HEK293 (cell line): ENCODE measurements at regions not wholly inside any gene's neighbourhood (a gene's known extent, or its start where the extent isn't known, plus 50 kb on each side); places are given as distances from the start of the nearest gene placed in this dataset.

Experiments
- CTCF ChIA-PET: fragments of 350-600 bp; formaldehyde crosslinking; extraction: SDS; loops from one replicate; lab custom pipeline; 2021; ENCODE audit warnings: antibody characterized with exemption; lab: Yijun Ruan, JAX
- POLR2A ChIA-PET: fragments of 300-600 bp; formaldehyde crosslinking; extraction: SDS; loops from one replicate; lab custom pipeline; 2020; ENCODE audit warnings: antibody characterized with exemption, inconsistent platforms; lab: Yijun Ruan, JAX
- H3K27ac ChIP-seq: fragments of 200-500 bp; sonication (Bioruptor generic); 2 replicates; pipeline ENCODE4 v1.5.1; 2014; ENCODE audit warnings: low read depth, low read length, control low read depth, inconsistent platforms; ENCODE audit errors: extremely low read depth
- H3K36me3 ChIP-seq, 2 experiments: fragments of 200-500 bp in 1 of 2; sonication (Bioruptor generic) in 1 of 2; 1 replicate in 1 of 2; 2 replicates in 1 of 2; pipeline ENCODE4 v1.5.1; 2014 to 2017; ENCODE audit warnings: inconsistent platforms in 2 of 2, low read length in 2 of 2; ENCODE audit not compliant: control insufficient read depth in 2 of 2, insufficient read depth in 1 of 2
- H3K4me1 ChIP-seq: fragments of 200-500 bp; sonication (Bioruptor generic); 2 replicates; pipeline ENCODE4 v1.5.1; 2014; ENCODE audit warnings: mild to moderate bottlenecking, low read length, inconsistent platforms; ENCODE audit not compliant: control insufficient read depth, insufficient read depth
- H3K4me3 ChIP-seq: 2 replicates; pipeline ENCODE4 v1.5.1; 2011; ENCODE audit warnings: low read depth, mild to moderate bottlenecking, control low read depth, low read length, moderate library complexity
- H3K9me3 ChIP-seq: fragments of 200-500 bp; sonication (Bioruptor generic); 2 replicates; pipeline ENCODE4 v1.5.1; 2014; ENCODE audit warnings: low read depth, low read length, inconsistent platforms; ENCODE audit not compliant: control insufficient read depth, insufficient read depth
- GFI1B ChIP-seq: fragments of 450-650 bp; formaldehyde crosslinking; IDR thresholded peaks from 2 replicates; pipeline ENCODE4 v1.5.1; 2016; ENCODE audit warnings: missing biosample characterization, missing genetic modification characterization
- GLIS2 ChIP-seq: fragments of 450-650 bp; formaldehyde crosslinking; IDR thresholded peaks from 2 replicates; pipeline ENCODE4 v1.5.1; 2016; ENCODE audit warnings: missing biosample characterization, missing genetic modification characterization
- IKZF3 ChIP-seq: fragments of 450-650 bp; IDR thresholded peaks from 2 replicates; pipeline ENCODE4 v1.5.0; 2018; ENCODE audit warnings: missing biosample characterization, mild to moderate bottlenecking, missing genetic modification characterization, moderate library complexity
- KLF1 ChIP-seq: fragments of 450-650 bp; formaldehyde crosslinking; IDR thresholded peaks from 2 replicates; pipeline ENCODE4 v1.5.1; 2016; ENCODE audit warnings: missing biosample characterization, missing genetic modification characterization
- KLF16 ChIP-seq: fragments of 450-650 bp; formaldehyde crosslinking; IDR thresholded peaks from 2 replicates; pipeline ENCODE4 v1.5.1; 2017; ENCODE audit warnings: missing biosample characterization, missing genetic modification characterization
- KLF17 ChIP-seq: fragments of 450-650 bp; formaldehyde crosslinking; IDR thresholded peaks from 2 replicates; pipeline ENCODE4 v1.5.1; 2016; ENCODE audit warnings: missing biosample characterization, missing genetic modification characterization
- KLF8 ChIP-seq: fragments of 450-650 bp; formaldehyde crosslinking; IDR thresholded peaks from 2 replicates; pipeline ENCODE4 v1.5.1; 2016; ENCODE audit warnings: missing biosample characterization, missing genetic modification characterization
- MYNN ChIP-seq: fragments of 450-650 bp; formaldehyde crosslinking; IDR thresholded peaks from 2 replicates; pipeline ENCODE4 v1.5.1; 2016; ENCODE audit warnings: missing biosample characterization, missing genetic modification characterization, borderline replicate concordance
- PATZ1 ChIP-seq: fragments of 450-650 bp; formaldehyde crosslinking; IDR thresholded peaks from 2 replicates; pipeline ENCODE4 v1.5.1; 2016; ENCODE audit warnings: missing biosample characterization, missing genetic modification characterization
- SP3 ChIP-seq: fragments of 450-650 bp; formaldehyde crosslinking; IDR thresholded peaks from 2 replicates; pipeline ENCODE4 v1.5.1; 2016; ENCODE audit warnings: missing biosample characterization, missing genetic modification characterization
- ZBTB21 ChIP-seq: fragments of 450-650 bp; formaldehyde crosslinking; IDR thresholded peaks from 2 replicates; pipeline ENCODE4 v1.5.1; 2017; ENCODE audit warnings: missing biosample characterization, missing genetic modification characterization
- ZNF112 ChIP-seq: fragments of 450-650 bp; formaldehyde crosslinking; IDR thresholded peaks from 2 replicates; pipeline ENCODE4 v1.5.0; 2017; ENCODE audit warnings: missing biosample characterization, missing genetic modification characterization
- ZNF121 ChIP-seq: fragments of 450-650 bp; formaldehyde crosslinking; IDR thresholded peaks from 2 replicates; pipeline ENCODE4 v1.5.1; 2016; ENCODE audit warnings: missing biosample characterization, missing genetic modification characterization
- ZNF133 ChIP-seq: fragments of 450-650 bp; formaldehyde crosslinking; IDR thresholded peaks from 2 replicates; pipeline ENCODE4 v1.5.1; 2016; ENCODE audit warnings: missing biosample characterization, missing genetic modification characterization
- ZNF148 ChIP-seq: fragments of 450-650 bp; formaldehyde crosslinking; IDR thresholded peaks from 2 replicates; pipeline ENCODE4 v1.5.0; 2017; ENCODE audit warnings: missing biosample characterization, missing genetic modification characterization, borderline replicate concordance
- ZNF155 ChIP-seq: fragments of 450-650 bp; formaldehyde crosslinking; IDR thresholded peaks from 2 replicates; pipeline ENCODE4 v1.5.1; 2016; ENCODE audit warnings: missing biosample characterization, missing genetic modification characterization
- ZNF24 ChIP-seq: fragments of 450-650 bp; formaldehyde crosslinking; IDR thresholded peaks from 2 replicates; pipeline ENCODE4 v1.5.1; 2016; ENCODE audit warnings: missing biosample characterization, missing genetic modification characterization
- ZNF280D ChIP-seq: fragments of 450-650 bp; formaldehyde crosslinking; IDR thresholded peaks from 2 replicates; pipeline ENCODE4 v1.5.1; 2016; ENCODE audit warnings: missing biosample characterization, missing genetic modification characterization
- ZNF37A ChIP-seq: fragments of 450-650 bp; IDR thresholded peaks from 2 replicates; pipeline ENCODE4 v1.5.1; 2018; ENCODE audit warnings: missing biosample characterization, missing genetic modification characterization
- ZNF391 ChIP-seq: fragments of 450-650 bp; formaldehyde crosslinking; IDR thresholded peaks from 2 replicates; pipeline ENCODE4 v1.5.1; 2016; ENCODE audit warnings: low read depth, missing biosample characterization, missing genetic modification characterization, borderline replicate concordance
- ZNF404 ChIP-seq: fragments of 450-650 bp; formaldehyde crosslinking; IDR thresholded peaks from 2 replicates; pipeline ENCODE4 v1.5.1; 2017; ENCODE audit warnings: missing biosample characterization, missing genetic modification characterization
- ZNF530 ChIP-seq: fragments of 450-650 bp; formaldehyde crosslinking; IDR thresholded peaks from 2 replicates; pipeline ENCODE4 v1.5.1; 2016; ENCODE audit warnings: low read depth, missing biosample characterization, missing genetic modification characterization
- ZNF639 ChIP-seq: fragments of 450-650 bp; formaldehyde crosslinking; IDR thresholded peaks from 2 replicates; pipeline ENCODE4 v1.5.1; 2016; ENCODE audit warnings: missing biosample characterization, missing genetic modification characterization
- ZNF645 ChIP-seq: fragments of 450-650 bp; formaldehyde crosslinking; IDR thresholded peaks from 2 replicates; pipeline ENCODE4; 2016; ENCODE audit warnings: missing biosample characterization, missing genetic modification characterization
- ZNF701 ChIP-seq: fragments of 450-650 bp; formaldehyde crosslinking; IDR thresholded peaks from 2 replicates; pipeline ENCODE4 v1.5.1; 2016; ENCODE audit warnings: missing biosample characterization, missing genetic modification characterization
- ZNF843 ChIP-seq: fragments of 450-650 bp; formaldehyde crosslinking; IDR thresholded peaks from 2 replicates; pipeline ENCODE4 v1.5.1; 2016; ENCODE audit warnings: missing biosample characterization, missing genetic modification characterization
- ZSCAN5A ChIP-seq: fragments of 450-650 bp; formaldehyde crosslinking; IDR thresholded peaks from 2 replicates; pipeline ENCODE4 v1.5.1; 2016; ENCODE audit warnings: missing biosample characterization, missing genetic modification characterization

GRCh38 chr15:95559875-95560394 is 770.6 kb upstream of the NR2F2 start:
- H3K27ac ChIP-seq: no peak overlapping the region
- H3K36me3 ChIP-seq: no peaks in the 10 kb centered on the region
- no peaks in the 10 kb centered on the region for H3K9me3 ChIP-seq
- no peak overlapping the region for H3K4me3 ChIP-seq
- H3K4me1 ChIP-seq: peaks cover 24% of the 10 kb centered on the region
- ChIA-PET CTCF (no interaction called here), POLR2A (no interaction called here)
- TF ChIP-seq IKZF3 (tag by site-specific recombination) (no peak), KLF8 (tag by site-specific recombination) (peak; percentile 76), ZNF391 (tag by site-specific recombination) (no peak), ZNF639 (tag by site-specific recombination) (peak; percentile 60), KLF1 (tag by site-specific recombination) (no peak), ZNF280D (no peak), MYNN (tag by site-specific recombination) (no peak), ZSCAN5A (tag by site-specific recombination) (no peak), ZNF24 (peak; percentile 55; the same call in 1 of the 2 replicates), ZNF121 (tag by site-specific recombination) (no peak), PATZ1 (no peak; the same call in none of the 2 replicates), GLIS2 (tag by site-specific recombination) (no peak), ZNF112 (tag by site-specific recombination) (no peak), ZNF701 (no peak), ZBTB21 (tag by site-specific recombination) (peak; percentile 94), ZNF843 (peak; percentile 59), ZNF645 (no peak), KLF16 (tag by site-specific recombination) (no peak), ZNF404 (no peak), ZNF37A (tag by site-specific recombination) (no peak), KLF17 (tag by site-specific recombination) (no peak), ZNF155 (no peak), ZNF133 (tag by site-specific recombination) (no peak), SP3 (tag by site-specific recombination) (0 out of 2 replicates have a peak, but pooled peaks have one; percentile 37), GFI1B (tag by site-specific recombination) (no peak), ZNF530 (no peak), ZNF148 (no peak)
